GM21576 (cell line): ENCODE measurements at regions not wholly inside any gene's neighbourhood (a gene's known extent, or its start where the extent isn't known, plus 50 kb on each side); places are given as distances from the start of the nearest gene placed in this dataset.

ENCODE experiments used
- ATAC-seq: cut with Tn5 transposase; IDR thresholded peaks from one replicate; pipeline ENCODE4 v1.9.1; 2021; ENCODE audit warnings: mild to moderate bottlenecking, moderate library complexity; ENCODE audit not compliant: unreplicated experiment

- ATAC-seq, result no peak
Measured at GRCh38 chr9:13769006-13769405, 489.5 kb upstream of the MPDZ start.

- no peak for ATAC-seq
Measured at GRCh38 chr9:13762209-13762608, 482.7 kb upstream of the MPDZ start.

- ATAC-seq, result no peak
Measured at GRCh38 chr9:13759551-13759950, 480.1 kb upstream of the MPDZ start.

DNA sequence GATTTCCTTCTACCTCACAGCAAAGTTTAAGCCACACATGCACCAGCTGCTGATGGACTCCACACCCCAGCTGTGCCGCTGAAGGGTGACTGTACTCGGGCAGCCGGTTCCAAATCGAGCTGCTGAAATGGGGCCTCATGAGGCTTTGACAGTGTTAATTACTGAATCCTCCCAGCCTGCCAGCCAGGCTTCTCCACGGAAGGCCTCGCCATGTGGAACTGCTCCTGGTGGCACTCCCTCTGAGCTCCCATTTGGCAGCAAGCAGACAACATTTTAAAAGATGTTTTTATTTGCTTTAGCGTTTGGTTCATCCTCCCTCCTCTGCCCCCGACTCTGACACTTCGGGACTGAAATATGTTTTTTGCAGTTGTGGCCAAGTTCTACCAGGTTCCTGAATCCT lies 479.4 kb upstream of the MPDZ start:
- no peak for ATAC-seq

- no peak for ATAC-seq
Measured at GRCh38 chr9:13756943-13757342, 477.5 kb upstream of the MPDZ start.

DNA sequence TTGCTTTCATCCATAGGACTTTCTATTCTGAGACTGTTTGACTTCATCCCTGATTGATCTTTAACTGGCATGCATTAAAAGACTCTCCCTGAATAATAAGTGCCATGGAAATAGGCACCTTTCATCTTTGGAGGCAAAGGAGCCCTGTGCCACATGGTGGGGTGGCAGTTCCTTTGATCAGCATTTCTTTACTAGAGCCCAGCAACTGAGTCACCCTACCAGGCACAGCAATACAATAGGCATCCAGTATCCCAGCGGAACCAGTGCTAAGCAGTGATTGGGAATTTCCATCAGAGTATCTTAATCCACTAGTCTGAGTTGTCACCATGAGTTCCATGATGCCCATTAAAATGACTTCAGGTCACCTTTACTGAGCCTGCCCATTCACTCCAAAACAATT lies 476.1 kb upstream of the MPDZ start:
- ATAC-seq, result no peak

DNA sequence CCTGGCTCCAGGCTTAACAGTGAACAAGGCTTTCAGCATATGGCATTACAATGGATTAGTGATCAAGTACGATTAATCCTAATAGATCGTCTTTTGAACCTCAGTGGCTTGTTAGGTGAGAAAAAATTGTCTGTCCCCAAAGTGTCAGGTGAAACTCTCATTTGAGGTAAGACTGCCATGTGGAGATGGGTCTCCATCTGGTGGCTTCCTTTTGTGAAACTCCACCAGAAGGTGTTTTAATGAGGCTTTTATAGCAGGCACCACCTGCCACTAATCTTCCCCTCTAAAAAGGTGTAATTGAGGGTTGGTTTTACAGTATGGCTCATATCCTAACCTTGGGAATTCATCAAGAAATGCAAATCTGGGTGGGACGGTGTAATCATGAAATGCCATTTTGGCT lies 471.1 kb upstream of the MPDZ start:
- no peak for ATAC-seq

DNA sequence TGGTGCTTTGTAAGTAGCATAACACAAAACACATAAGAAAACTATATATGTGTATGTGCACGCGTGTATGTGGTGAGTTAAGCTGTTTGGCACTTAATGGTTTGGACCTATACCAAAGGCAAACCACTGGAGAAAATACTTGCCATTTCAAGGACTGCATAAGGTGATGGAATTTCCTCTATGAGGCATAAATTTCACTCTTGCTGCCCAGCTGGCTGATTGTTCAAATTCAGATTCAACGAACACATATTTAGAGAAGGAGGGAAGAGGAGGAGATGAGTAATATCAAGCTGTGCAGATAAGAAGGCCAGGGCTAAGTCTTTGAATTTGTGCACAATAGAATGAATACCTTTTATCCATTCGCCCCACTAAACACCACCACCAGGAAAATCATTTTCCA lies 470.6 kb upstream of the MPDZ start:
- no peak for ATAC-seq

DNA sequence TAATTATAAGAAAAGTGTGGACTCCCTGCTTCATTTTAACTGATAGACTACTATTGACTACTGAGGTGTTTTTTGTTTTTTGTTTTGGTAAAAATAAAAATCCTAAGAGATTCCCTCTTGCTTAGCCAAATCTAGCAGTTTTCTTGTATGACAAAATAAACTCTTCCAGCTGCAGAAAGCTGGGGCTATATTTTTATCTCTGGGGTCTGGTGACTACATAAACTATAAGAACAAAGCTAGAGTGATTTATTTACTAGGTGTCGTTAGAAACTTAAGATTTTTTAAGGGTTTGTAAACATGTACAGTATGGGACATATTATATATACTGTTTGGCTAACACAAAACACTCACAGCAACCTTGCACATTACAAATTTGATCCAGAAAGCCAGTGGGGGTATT lies 467.4 kb upstream of the MPDZ start:
- ATAC-seq, result no peak

DNA sequence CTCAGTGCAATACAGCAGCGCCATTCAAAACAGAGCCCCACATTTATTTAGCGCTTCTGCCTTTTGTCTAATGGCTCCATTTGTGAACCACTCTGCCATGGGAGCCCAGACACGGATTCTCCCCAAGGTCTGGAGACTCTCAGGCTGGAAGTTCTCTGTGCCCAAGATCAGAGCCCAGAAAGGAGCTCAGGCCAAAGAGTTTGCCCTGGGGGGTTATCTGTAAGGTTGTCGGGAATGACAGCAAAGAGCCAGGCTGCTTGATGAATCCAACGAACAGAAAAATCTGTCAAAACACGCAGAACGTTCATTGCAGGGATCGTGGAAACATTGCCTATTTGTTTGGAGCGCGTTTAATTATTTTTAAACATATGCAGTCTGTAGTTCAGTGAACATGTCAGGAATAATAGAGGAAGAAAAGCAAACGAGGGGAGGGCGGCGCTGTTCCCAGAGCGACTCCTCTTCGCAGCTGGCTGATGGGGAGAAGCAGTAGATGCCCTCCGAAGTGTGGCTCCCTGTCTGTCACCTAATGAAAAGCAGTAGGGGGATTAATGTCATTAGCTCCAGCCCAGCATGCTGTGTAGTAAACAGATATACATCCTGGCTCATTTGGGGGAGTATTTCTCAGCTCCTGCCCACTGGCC lies 464.9 kb upstream of the MPDZ start:
- no peak for ATAC-seq

DNA sequence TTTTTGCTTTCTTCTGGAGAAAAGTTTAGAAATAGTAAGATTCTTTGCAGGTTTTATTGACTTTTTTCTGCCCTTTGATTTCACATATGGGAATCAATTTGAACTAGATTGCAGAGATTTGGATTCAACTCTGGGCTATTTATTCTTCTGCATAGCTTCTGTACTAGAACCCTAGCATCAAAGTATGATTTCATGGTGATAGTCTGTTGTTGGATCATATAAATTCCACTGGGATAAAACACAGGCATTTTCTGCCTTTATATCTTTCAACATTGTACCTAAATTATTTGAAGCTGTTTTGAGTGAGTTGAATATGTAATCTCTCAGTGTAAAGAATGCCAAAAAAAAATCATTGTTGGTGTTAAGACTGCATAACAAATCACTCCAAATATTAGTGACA lies 458.4 kb upstream of the MPDZ start:
- ATAC-seq, result no peak

- ATAC-seq, result no peak
Measured at GRCh38 chr9:13735181-13735580, 455.7 kb upstream of the MPDZ start.

GRCh38 chr9:13734601-13735000 lies 455.1 kb upstream of the MPDZ start:
- no peak for ATAC-seq

DNA sequence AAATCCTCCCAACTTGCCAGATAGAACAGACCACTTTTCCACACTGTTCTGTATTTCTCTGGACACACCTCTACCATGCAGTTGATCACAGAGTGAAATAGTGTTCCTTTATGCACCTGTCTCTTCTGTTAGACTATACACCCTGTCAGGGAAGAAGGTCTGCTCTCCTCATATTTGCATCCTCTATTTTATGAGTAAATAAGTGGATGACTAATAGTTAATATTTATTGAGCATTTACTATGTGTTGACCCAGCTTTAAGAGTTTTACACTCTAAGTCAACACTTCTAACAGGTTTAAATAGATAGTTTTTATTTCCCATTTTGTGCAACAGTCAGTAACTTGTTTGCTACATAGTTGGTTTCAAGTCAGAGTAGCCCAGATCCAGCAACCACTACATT lies 452.8 kb upstream of the MPDZ start:
- no peak for ATAC-seq

GRCh38 chr9:13731637-13732036 lies 452.1 kb upstream of the MPDZ start:
- no peak for ATAC-seq

- no peak for ATAC-seq
Measured at GRCh38 chr9:13729955-13730354, 450.5 kb upstream of the MPDZ start.

GRCh38 chr9:13728917-13729811 lies 449.7 kb upstream of the MPDZ start:
- no peak for ATAC-seq

DNA sequence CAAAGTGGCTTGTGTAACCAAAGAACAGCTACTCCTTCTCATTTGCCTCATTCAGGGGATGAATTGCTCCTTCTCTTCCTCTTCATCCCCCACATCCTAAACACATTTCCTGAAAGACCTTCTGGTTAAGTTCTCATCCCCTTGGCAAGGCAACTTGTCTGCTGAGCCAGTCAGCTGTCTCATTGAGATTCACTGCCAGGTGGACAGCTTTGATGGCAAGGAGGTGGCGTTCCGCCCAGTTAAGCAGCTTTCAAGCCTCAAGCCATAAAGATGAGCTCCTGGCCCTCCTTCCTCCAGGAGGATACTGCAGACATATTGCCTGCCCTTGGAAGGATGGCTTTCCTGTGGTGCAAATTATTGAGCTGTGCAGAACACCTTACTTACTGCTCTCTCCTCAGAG lies 448.6 kb upstream of the MPDZ start:
- no peak for ATAC-seq

DNA sequence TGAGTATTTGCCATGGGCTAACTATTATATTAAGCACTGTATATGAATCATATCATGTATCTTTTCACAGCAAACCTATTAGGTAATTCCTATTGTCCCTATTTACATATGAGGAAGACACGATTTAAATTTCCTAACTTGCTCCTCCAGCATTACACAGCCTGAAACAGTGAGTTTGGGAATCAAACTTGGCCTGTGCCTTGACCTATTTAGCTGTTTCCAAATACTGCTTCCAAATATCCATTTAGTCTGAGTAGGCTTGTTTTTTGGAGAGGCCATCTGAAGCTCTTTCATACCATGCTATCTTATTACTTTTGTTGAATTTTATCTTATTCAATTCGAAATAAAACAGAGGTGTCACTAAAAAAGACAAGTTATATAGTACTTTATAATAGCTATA lies 447.3 kb upstream of the MPDZ start:
- no peak for ATAC-seq

- ATAC-seq, result no peak
Measured at GRCh38 chr9:13725516-13725915, 446.0 kb upstream of the MPDZ start.

DNA sequence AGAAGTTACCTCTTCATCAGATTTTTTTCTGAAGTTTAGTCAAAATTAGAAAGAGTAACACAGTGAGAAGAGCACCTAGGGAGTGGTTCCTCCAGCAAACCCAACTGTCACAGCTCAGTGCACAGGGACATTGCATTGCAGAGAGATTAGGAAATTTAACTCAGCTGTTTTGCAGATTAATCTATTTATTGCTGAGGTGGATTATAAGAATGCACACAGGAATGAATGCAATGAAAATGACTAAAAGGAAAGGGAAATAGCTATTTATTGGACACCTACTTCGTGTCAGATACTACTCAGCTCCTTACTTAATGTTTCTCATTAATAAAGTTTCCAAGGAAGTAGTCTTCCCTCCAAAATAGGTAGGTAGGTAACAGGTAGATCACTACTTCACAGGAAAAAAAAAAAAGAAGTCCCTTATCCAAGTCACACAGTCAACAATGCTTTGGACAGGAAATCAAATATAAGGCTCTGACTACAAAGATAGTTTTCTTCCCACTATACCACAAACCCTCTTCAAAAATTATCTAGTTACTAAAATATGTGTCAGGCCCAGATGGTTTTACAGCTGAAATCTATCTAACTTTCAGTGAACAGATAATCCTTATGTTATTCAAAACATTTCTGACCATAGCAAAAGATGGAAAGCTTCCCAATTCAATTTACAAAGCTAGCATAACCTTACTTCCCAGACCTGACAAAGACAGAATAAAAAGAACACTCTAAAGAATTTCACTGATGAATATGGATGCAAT lies 442.2 kb upstream of the MPDZ start:
- no peak for ATAC-seq
